KMS-11 (cell line): ENCODE measurements at regions not wholly inside any gene's neighbourhood (a gene's known extent, or its start where the extent isn't known, plus 50 kb on each side); places are given as distances from the start of the nearest gene placed in this dataset.

Experiments used
- H2AFZ ChIP-seq: fragments of 200-600 bp; sonication (generic); 2 replicates; pipeline ENCODE4 v1.6.1; 2016; ENCODE audit warnings: antibody characterized with exemption, mixed run types, low read depth
- H3K27ac ChIP-seq: fragments of 200-600 bp; sonication (generic); 2 replicates; pipeline ENCODE4 v1.6.1; 2016; ENCODE audit warnings: mild to moderate bottlenecking, mixed run types
- H3K27me3 ChIP-seq: fragments of 200-600 bp; sonication (generic); 2 replicates; pipeline ENCODE4 v1.6.1; 2017; ENCODE audit warnings: mild to moderate bottlenecking, low read depth, mixed run types, moderate library complexity; ENCODE audit not compliant: insufficient read depth
- H3K36me3 ChIP-seq: fragments of 200-600 bp; sonication (generic); 2 replicates; pipeline ENCODE4 v1.6.1; 2017; ENCODE audit warnings: mild to moderate bottlenecking, mixed run types; ENCODE audit not compliant: insufficient read depth
- H3K4me1 ChIP-seq: fragments of 200-600 bp; sonication (generic); 2 replicates; pipeline ENCODE4 v1.6.1; 2016; ENCODE audit warnings: mild to moderate bottlenecking, low read depth, mixed run types; ENCODE audit not compliant: poor library complexity, severe bottlenecking
- H3K4me2 ChIP-seq: fragments of 200-600 bp; sonication (generic); 2 replicates; pipeline ENCODE4 v1.7.0; 2016; ENCODE audit warnings: mild to moderate bottlenecking, mixed run types
- H3K4me3 ChIP-seq: fragments of 200-600 bp; sonication (generic); IDR thresholded peaks from 2 replicates; pipeline ENCODE4 v1.6.1; 2017; ENCODE audit warnings: low read depth, low read length, mixed read lengths; ENCODE audit not compliant: insufficient read depth
- H3K79me2 ChIP-seq: fragments of 200-600 bp; sonication (generic); 2 replicates; pipeline ENCODE4 v1.6.1; 2016; ENCODE audit warnings: low read depth, mixed run types; ENCODE audit not compliant: insufficient read depth
- H3K9ac ChIP-seq: fragments of 200-600 bp; sonication (generic); 2 replicates; pipeline ENCODE4 v1.6.1; 2016; ENCODE audit warnings: mild to moderate bottlenecking, mixed run types
- H4K20me1 ChIP-seq: fragments of 200-600 bp; sonication (generic); 2 replicates; pipeline ENCODE4 v1.6.1; 2016; ENCODE audit warnings: mild to moderate bottlenecking, mixed run types; ENCODE audit not compliant: insufficient read depth
- CTCF ChIP-seq: fragments of 200-600 bp; sonication (generic); conservative IDR thresholded peaks from 2 replicates; pipeline ENCODE4 v1.6.1; 2017; ENCODE audit warnings: low read depth, mild to moderate bottlenecking, antibody characterized with exemption, low read length, moderate library complexity, mixed read lengths

- Histone ChIP-seq H3K4me3 (no peak overlapping the region), H3K4me1 (peaks cover 8% of the 10 kb centered on the region), H3K79me2 (no peaks in the 10 kb centered on the region), H3K27ac (no peak overlapping the region), H3K36me3 (no peaks in the 10 kb centered on the region), H4K20me1 (no peaks in the 10 kb centered on the region), H2AFZ (no peak overlapping the region), H3K4me2 (no peak overlapping the region), H3K9ac (no peak overlapping the region), H3K27me3 (no peaks in the 10 kb centered on the region)
- no peak for TF ChIP-seq CTCF
Observed at GRCh38 chr9:89701221-89701798, 96.5 kb downstream of the GADD45G start.

GRCh38 chr9:89702401-89702800 lies 97.6 kb downstream of the GADD45G start:
- no peak overlapping the region for H3K4me2 ChIP-seq
- peaks cover 8% of the 10 kb centered on the region for H3K4me1 ChIP-seq
- H3K36me3 ChIP-seq = no peaks in the 10 kb centered on the region
- H3K27ac ChIP-seq = no peak overlapping the region
- no peak overlapping the region for H3K4me3 ChIP-seq
- TF ChIP-seq CTCF = no peak
- no peak overlapping the region for H2AFZ ChIP-seq
- H4K20me1 ChIP-seq = no peaks in the 10 kb centered on the region
- H3K27me3 ChIP-seq = no peaks in the 10 kb centered on the region
- H3K79me2 ChIP-seq = no peaks in the 10 kb centered on the region
- H3K9ac ChIP-seq = no peak overlapping the region

DNA sequence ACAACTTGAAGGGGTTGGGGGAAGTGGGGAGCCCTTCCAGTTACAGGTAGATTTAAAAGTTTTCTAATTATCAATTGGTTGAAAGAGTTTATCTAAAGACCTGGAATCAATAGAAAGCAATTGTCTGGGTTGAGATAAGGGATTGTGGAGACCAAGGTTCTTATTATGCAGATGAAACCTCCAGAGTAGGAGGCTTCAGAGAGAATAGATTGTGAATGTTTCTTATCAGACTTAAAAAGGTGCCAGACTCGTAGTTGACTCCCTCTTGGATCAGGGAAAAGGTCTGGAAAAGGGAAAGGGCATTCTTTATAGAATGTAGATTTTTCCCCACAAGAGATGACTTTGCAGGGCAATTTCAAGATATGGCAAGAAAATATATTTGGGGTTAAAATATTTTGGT lies 100.8 kb downstream of the GADD45G start:
- peaks cover 7% of the 10 kb centered on the region for H3K4me1 ChIP-seq
- no peak overlapping the region for H2AFZ ChIP-seq
- no peak overlapping the region for H3K4me3 ChIP-seq

DNA sequence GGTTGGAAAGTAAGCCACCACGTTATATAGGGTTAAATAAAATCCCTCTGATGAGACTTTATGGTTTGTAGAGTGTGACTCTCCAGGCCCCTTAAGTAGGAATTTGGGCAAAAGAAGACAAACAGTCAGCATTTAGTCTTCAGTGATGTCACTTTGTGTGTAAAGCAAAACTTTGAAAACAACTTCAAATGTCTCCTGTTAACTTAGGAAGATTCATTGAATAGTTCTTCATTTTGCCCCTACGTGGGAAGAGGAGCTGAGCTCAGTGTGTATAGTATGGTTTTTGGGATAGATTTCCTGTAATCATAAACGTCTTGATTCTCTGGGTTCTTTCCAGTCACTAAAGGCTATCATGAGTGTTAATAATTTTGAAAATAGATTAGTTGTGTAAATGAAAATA lies 101.3 kb downstream of the GADD45G start:
- Histone ChIP-seq H3K79me2 (no peaks in the 10 kb centered on the region), H3K4me1 (peaks cover 3% of the 10 kb centered on the region), H3K9ac (no peak overlapping the region), H2AFZ (no peak overlapping the region), H4K20me1 (no peaks in the 10 kb centered on the region), H3K36me3 (no peaks in the 10 kb centered on the region), H3K27me3 (no peaks in the 10 kb centered on the region), H3K4me2 (no peak overlapping the region), H3K4me3 (no peak overlapping the region), H3K27ac (no peak overlapping the region)
- TF ChIP-seq CTCF = no peak

More for the DNA sequence above, 100.8 kb downstream of the GADD45G start:
- Histone ChIP-seq H4K20me1 (no peaks in the 10 kb centered on the region), H3K36me3 (no peaks in the 10 kb centered on the region), H3K27me3 (no peaks in the 10 kb centered on the region), H3K27ac (no peak overlapping the region), H3K9ac (no peak overlapping the region), H3K79me2 (no peaks in the 10 kb centered on the region), H3K4me2 (no peak overlapping the region)
- no peak for TF ChIP-seq CTCF
